Adrenal gland (tissue), 5 donors: ENCODE measurements at regions not wholly inside any gene's neighbourhood (a gene's known extent, or its start where the extent isn't known, plus 50 kb on each side); places are given as distances from the start of the nearest gene placed in this dataset.

Experiments used
- POLR2A ChIP-seq, 2 donors: fragments of 450-650 bp; IDR thresholded peaks; one replicate each; pipeline ENCODE4 v1.6.1; 2017; ENCODE audit warnings: antibody characterized with exemption in 2 of 2, mild to moderate bottlenecking in 2 of 2, moderate library complexity in 1 of 2
- TF ChIP-seq, protein P1 (sequence below), 6 experiments: fragments of 450-650 bp in 4 of 6; fragments of 200-600 bp in 2 of 6; sonication (generic) in 1 of 6; IDR thresholded peaks; 1 replicate in 5 of 6; 2 replicates in 1 of 6; pipeline versions ENCODE4 v1.5.1 to v1.8.0; 2016 to 2021; ENCODE audit warnings: antibody characterized with exemption in 6 of 6, mild to moderate bottlenecking in 2 of 6, moderate library complexity in 1 of 6
- donor health status: DM: no; HTN: no; CAD: no.

DNA sequence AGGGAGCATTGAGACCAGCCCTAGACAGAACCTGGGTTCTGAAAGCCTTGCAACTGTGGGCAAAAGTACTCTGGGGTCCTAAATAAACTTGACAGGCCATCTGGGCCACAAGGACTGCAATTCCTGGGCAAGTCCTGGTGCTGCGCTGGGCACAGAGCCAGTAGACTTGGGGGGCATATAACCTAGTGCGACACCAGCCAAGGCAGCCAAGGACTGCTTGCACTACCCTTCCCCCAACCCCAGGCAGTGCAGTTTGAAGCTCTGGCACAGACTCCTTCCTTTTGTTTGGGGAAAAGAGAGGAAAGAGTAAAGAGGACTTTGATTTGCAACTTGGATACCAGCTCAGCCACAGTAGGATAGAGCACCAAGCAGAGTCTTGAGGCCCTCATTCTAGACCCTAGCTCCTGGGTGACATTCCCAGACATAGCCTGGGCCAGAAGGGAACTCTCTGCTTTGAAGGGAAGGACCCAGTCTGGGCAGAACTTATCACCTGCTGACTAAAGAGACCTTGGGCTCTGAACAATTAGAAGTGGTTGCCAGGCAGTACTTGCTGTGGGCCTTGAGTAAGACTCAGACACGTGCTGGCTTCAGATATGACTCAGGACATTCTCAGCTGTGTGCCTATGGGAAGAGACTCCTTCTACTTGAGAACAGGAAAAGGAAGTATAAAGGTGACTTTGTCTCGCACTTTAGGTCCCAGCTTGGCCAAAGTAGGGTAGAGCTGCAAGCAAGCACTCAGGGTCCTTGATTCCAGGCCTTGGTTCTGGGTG is 522.8 kb downstream of the GLUD2 start:
- TF ChIP-seq, protein P1, sequence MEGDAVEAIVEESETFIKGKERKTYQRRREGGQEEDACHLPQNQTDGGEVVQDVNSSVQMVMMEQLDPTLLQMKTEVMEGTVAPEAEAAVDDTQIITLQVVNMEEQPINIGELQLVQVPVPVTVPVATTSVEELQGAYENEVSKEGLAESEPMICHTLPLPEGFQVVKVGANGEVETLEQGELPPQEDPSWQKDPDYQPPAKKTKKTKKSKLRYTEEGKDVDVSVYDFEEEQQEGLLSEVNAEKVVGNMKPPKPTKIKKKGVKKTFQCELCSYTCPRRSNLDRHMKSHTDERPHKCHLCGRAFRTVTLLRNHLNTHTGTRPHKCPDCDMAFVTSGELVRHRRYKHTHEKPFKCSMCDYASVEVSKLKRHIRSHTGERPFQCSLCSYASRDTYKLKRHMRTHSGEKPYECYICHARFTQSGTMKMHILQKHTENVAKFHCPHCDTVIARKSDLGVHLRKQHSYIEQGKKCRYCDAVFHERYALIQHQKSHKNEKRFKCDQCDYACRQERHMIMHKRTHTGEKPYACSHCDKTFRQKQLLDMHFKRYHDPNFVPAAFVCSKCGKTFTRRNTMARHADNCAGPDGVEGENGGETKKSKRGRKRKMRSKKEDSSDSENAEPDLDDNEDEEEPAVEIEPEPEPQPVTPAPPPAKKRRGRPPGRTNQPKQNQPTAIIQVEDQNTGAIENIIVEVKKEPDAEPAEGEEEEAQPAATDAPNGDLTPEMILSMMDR (IDR thresholded peaks at IDR 0.05), result no peak
- TF ChIP-seq POLR2A (IDR thresholded peaks at IDR 0.05), result no peak
